ENCODE measurements at regions not wholly inside any gene's neighbourhood (a gene's known extent, or its start where the extent isn't known, plus 50 kb on each side); places are given as distances from the start of the nearest gene placed in this dataset.

GRCh38 chr11:16536513-16536912 lies 180.2 kb upstream of the SOX6 start:
- TF ChIP-seq EZH2phosphoT487 (conservative IDR thresholded peaks at IDR 0.05; ENCODE audit: low read length) (no peak), CTCF (IDR thresholded peaks at IDR 0.05; ENCODE audit: insufficient read depth, low read length, poor library complexity, severe bottlenecking) (no peak)
- no peak overlapping the region for H2AFZ ChIP-seq (ENCODE audit: low read depth, low read length, severe bottlenecking)

GRCh38 chr11:16528639-16529038 lies 172.3 kb upstream of the SOX6 start:
- H3K36me3 ChIP-seq (ENCODE audit: low read length): no peaks in the 10 kb centered on the region
- no peaks in the 10 kb centered on the region for H3K27me3 ChIP-seq (ENCODE audit: low read length)
- no peak overlapping the region for H2AFZ ChIP-seq (ENCODE audit: low read depth, low read length, severe bottlenecking)
- no peaks in the 10 kb centered on the region for H3K79me2 ChIP-seq (ENCODE audit: insufficient read depth, low read length)
- H3K9me3 ChIP-seq (ENCODE audit: insufficient read depth, low read length): no peaks in the 10 kb centered on the region
- H3K4me2 ChIP-seq (ENCODE audit: low read depth, low read length, poor library complexity, severe bottlenecking): no peak overlapping the region
- TF ChIP-seq EZH2phosphoT487 (conservative IDR thresholded peaks at IDR 0.05; ENCODE audit: low read length): no peak
- no peak for TF ChIP-seq CTCF (IDR thresholded peaks at IDR 0.05; ENCODE audit: insufficient read depth, low read length, poor library complexity, severe bottlenecking)
- H3F3A ChIP-seq (ENCODE audit: insufficient read depth): no peaks in the 10 kb centered on the region
- H3K4me3 ChIP-seq (ENCODE audit: insufficient read depth, low read length, poor library complexity, severe bottlenecking): no peak overlapping the region
- H4K20me1 ChIP-seq (ENCODE audit: low read depth, low read length): no peaks in the 10 kb centered on the region
- no peaks in the 10 kb centered on the region for H3K9me2 ChIP-seq (replicated peaks; ENCODE audit: insufficient read depth, low read length)
- no peak overlapping the region for H3K27ac ChIP-seq (ENCODE audit: low read depth, low read length)
- H3K9ac ChIP-seq (ENCODE audit: low read length): no peak overlapping the region

More at GRCh38 chr11:16536513-16536912, 180.2 kb upstream of the SOX6 start:
- no peaks in the 10 kb centered on the region for H3K9me2 ChIP-seq (replicated peaks; ENCODE audit: insufficient read depth, low read length)
- no peaks in the 10 kb centered on the region for H3K9me3 ChIP-seq (ENCODE audit: insufficient read depth, low read length)
- no peak overlapping the region for H3K27ac ChIP-seq (ENCODE audit: low read depth, low read length)
- no peaks in the 10 kb centered on the region for H3K36me3 ChIP-seq (ENCODE audit: low read length)
- no peak overlapping the region for H3K4me3 ChIP-seq (ENCODE audit: insufficient read depth, low read length, poor library complexity, severe bottlenecking)
- H3K9ac ChIP-seq (ENCODE audit: low read length): no peak overlapping the region
- H4K20me1 ChIP-seq (ENCODE audit: low read depth, low read length): no peaks in the 10 kb centered on the region
- H3F3A ChIP-seq (ENCODE audit: insufficient read depth): no peaks in the 10 kb centered on the region
- no peaks in the 10 kb centered on the region for H3K27me3 ChIP-seq (ENCODE audit: low read length)
- no peak overlapping the region for H3K4me2 ChIP-seq (ENCODE audit: low read depth, low read length, poor library complexity, severe bottlenecking)
- H3K79me2 ChIP-seq (ENCODE audit: insufficient read depth, low read length): no peaks in the 10 kb centered on the region

GRCh38 chr11:16527525-16528246 lies 171.3 kb upstream of the SOX6 start:
- TF ChIP-seq CTCF (IDR thresholded peaks at IDR 0.05; ENCODE audit: insufficient read depth, low read length, poor library complexity, severe bottlenecking) (no peak), EZH2phosphoT487 (conservative IDR thresholded peaks at IDR 0.05; ENCODE audit: low read length) (no peak)
- no peak overlapping the region for H3K27ac ChIP-seq (ENCODE audit: low read depth, low read length)

More at GRCh38 chr11:16527525-16528246, 171.3 kb upstream of the SOX6 start:
- no peaks in the 10 kb centered on the region for H3F3A ChIP-seq (ENCODE audit: insufficient read depth)
- H3K9me3 ChIP-seq (ENCODE audit: insufficient read depth, low read length): no peaks in the 10 kb centered on the region
- H3K4me2 ChIP-seq (ENCODE audit: low read depth, low read length, poor library complexity, severe bottlenecking): no peak overlapping the region
- no peak overlapping the region for H2AFZ ChIP-seq (ENCODE audit: low read depth, low read length, severe bottlenecking)
- no peak overlapping the region for H3K4me3 ChIP-seq (ENCODE audit: insufficient read depth, low read length, poor library complexity, severe bottlenecking)
- H3K9me2 ChIP-seq (replicated peaks; ENCODE audit: insufficient read depth, low read length): no peaks in the 10 kb centered on the region
- no peak overlapping the region for H3K9ac ChIP-seq (ENCODE audit: low read length)
- H3K79me2 ChIP-seq (ENCODE audit: insufficient read depth, low read length): no peaks in the 10 kb centered on the region
- no peaks in the 10 kb centered on the region for H3K27me3 ChIP-seq (ENCODE audit: low read length)
- H3K36me3 ChIP-seq (ENCODE audit: low read length): no peaks in the 10 kb centered on the region
- H4K20me1 ChIP-seq (ENCODE audit: low read depth, low read length): no peaks in the 10 kb centered on the region

Data from SU-DHL-6 (cell line).